Fibroblast of pulmonary artery (primary cell): ENCODE measurements at regions not wholly inside any gene's neighbourhood (a gene's known extent, or its start where the extent isn't known, plus 50 kb on each side); places are given as distances from the start of the nearest gene placed in this dataset.

Experiments
- DNase-seq: peaks from one replicate; pipeline ENCODE4 v3.0.0-alpha.2; 2010; ENCODE audit warnings: low read depth
- H3K4me3 ChIP-seq: replicated peaks from 2 replicates; pipeline ENCODE4 v1.5.1; 2011; ENCODE audit warnings: low read depth, mild to moderate bottlenecking, control low read depth, low read length, moderate library complexity
- TF ChIP-seq, protein P1 (sequence below): IDR thresholded peaks from 2 replicates; pipeline ENCODE4 v1.5.1; 2011; ENCODE audit warnings: mild to moderate bottlenecking, control low read depth, low read length, inconsistent platforms; ENCODE audit errors: missing control alignments

DNA sequence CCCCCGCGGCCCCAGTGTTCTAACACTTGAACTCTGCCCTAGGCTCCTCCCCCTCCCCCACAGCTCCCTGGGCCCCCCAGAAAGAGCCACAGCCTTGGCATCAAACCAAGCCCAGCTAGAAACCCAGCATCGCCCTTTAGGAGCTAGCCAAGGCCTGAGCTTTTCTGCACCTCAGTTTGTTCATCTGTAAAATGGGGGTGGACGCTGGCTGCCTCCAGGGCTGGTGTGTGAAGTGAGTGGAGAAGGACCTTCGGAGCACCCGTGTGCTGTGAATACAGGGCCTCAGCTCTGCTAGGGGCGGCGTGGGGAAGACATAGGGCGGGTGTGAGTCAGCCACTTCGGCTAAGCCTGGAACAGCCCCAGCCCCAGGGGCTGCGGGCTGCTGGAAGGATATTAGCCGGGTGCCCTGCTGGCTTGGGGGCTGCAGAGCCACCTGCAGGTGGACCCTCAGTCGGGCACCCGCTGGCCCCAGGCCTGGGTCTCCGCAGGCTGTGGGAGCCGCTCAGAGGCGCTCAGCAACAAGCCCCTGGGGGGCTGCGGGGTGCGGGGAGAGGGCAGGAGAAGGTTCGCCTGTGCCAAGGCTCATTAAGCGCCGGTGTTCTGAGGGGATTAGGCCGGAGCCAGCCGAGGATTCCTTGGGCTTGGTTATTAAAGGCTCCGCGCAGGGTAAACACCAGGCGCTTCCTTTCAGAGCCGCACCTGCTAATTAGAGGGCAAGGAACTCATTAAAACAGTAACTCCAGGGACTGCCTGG lies 217.0 kb upstream of the CIBAR2 start:
- H3K4me3 ChIP-seq = no peak overlapping the region
- TF ChIP-seq, protein P1, sequence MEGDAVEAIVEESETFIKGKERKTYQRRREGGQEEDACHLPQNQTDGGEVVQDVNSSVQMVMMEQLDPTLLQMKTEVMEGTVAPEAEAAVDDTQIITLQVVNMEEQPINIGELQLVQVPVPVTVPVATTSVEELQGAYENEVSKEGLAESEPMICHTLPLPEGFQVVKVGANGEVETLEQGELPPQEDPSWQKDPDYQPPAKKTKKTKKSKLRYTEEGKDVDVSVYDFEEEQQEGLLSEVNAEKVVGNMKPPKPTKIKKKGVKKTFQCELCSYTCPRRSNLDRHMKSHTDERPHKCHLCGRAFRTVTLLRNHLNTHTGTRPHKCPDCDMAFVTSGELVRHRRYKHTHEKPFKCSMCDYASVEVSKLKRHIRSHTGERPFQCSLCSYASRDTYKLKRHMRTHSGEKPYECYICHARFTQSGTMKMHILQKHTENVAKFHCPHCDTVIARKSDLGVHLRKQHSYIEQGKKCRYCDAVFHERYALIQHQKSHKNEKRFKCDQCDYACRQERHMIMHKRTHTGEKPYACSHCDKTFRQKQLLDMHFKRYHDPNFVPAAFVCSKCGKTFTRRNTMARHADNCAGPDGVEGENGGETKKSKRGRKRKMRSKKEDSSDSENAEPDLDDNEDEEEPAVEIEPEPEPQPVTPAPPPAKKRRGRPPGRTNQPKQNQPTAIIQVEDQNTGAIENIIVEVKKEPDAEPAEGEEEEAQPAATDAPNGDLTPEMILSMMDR = no peak
- no peak for DNase-seq

DNA sequence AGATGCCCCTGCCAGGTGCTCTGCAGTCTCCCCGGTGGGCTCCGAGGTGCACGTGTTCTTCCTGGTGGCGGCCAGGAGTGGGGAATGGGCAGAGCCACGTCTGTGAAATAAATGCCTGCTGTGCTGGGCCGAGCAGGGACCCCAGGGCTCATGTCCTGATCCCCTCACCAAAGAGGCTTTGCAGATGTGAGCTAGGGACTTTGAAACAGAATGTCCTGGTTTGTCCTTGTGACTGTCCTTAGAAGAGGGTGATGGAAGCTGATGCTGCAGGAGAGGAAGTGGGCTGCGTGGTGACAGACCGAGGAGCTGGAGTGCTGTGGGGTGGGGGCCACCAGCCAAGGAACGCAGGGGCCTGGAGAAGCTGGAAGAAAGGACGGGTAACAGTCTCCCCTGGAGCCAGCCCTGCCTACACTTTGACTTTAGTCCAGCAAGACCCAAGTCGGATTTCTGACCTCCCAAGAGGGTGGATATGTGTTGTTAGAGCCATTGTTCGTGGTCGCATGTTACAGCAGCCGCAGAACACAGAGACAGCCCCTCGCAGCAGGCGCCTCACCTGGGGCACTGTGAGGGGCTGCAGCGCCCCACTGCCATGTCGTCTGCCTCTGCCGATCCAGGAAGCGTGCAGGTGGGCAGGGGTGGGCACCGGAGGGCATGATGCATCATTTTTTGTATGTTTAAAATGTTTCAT lies 217.9 kb upstream of the CIBAR2 start:
- no peak for DNase-seq
- TF ChIP-seq, protein P1 = no peak
- no peak overlapping the region for H3K4me3 ChIP-seq

DNA sequence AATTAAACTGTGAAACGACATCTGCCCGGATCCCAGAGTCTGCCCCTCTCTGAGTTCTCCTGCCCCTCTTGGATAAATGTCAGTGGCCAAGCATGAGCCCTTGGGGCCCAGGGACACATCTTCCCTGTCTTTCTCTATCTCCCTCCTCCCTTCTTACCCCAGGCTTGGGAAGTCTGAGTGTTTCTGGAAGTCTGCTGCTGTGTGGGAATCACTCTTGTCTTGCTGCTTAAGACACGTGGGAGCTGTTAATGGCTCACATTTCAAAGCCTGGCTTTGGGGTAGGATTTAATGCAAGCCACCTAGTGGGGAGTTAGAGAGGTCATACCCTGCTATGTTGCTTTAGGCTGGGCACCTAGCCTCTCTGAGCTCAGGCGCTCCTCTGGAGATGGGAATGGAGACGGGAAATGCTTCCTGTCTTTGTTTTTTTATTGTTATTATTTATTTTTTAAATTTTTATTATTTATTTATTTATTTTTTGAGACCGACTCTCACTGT lies 218.5 kb upstream of the CIBAR2 start:
- peak; percentile 87 for DNase-seq
- TF ChIP-seq, protein P1 = peak; percentile 66
- no peak overlapping the region for H3K4me3 ChIP-seq

DNA sequence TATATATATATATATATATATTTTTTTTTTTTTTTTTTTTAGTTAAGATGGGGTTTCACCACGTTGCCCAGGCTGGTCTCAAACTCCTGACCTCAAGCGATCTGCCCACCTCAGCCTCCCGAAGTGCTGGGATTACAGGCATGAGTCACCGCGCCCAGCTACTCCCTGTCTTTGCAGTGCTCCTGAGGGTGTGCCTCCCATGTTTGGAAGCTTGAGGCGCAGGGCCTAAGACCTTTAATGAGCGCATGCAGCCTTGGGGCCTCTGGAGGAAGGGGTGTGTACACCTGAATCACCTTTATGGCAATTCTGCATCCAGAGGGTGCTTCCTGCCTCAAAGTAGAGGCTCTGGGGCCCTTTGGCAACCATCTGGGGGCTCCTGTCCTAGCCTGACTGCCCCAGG lies 219.4 kb upstream of the CIBAR2 start:
- H3K4me3 ChIP-seq = no peak overlapping the region
- TF ChIP-seq, protein P1 = no peak
- DNase-seq = no peak

DNA sequence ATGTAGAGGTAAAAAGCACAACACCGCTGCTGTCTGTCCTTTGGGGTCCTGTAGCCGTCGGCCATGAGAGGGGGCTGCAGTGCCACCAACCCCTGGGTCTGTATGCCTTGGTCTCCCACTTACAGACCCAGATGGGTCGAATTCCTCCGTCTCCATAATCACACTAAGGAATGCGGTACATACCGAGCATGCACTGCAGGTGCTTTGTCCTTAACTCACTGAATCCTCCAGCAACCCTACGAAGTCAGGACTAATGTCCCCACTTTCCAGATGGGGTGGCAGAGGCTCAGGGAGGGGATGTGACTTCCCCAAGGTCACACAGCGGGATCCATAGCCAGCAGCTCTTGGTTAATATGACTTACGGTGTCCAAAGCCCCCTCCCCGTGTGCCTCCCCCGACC lies 219.9 kb upstream of the CIBAR2 start:
- TF ChIP-seq, protein P1 = no peak
- no peak overlapping the region for H3K4me3 ChIP-seq
- no peak for DNase-seq

DNA sequence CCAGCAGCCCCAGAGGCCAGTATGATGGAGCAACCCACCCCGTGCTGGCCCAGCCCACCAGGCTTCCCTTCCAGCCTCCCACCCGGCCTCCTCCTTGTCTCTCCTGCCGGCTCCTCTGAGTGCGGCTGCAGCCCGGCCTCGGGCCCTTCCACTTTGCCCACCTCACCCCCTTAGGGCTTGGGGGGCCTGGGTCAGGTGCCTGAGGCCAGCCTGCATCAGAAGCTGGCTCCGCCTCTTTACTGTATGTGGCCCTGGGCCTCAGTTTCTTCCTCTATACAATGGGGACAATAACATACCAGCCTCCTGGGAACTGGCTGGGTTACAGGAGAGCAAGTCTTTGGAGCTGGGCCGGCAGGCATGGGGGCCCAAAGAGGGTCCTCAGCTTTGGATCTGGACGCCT lies 221.1 kb upstream of the CIBAR2 start:
- no peak overlapping the region for H3K4me3 ChIP-seq
- TF ChIP-seq, protein P1 = no peak
- no peak for DNase-seq
